VCaP (cell line): ENCODE measurements at regions not wholly inside any gene's neighbourhood (a gene's known extent, or its start where the extent isn't known, plus 50 kb on each side); places are given as distances from the start of the nearest gene placed in this dataset.
"Not testable (repeated sequence)": the region's sequence is repeated elsewhere in the genome, so short reads cannot be mapped to it uniquely, and the experiment has no call there.

Source experiments
- H3K27ac ChIP-seq: fragments of 450-650 bp; 2 replicates; pipeline ENCODE4 v1.5.1; 2017
- CTCF ChIP-seq: fragments of 450-650 bp; conservative IDR thresholded peaks from 2 replicates; pipeline ENCODE4 v1.5.1; 2017; ENCODE audit warnings: mild to moderate bottlenecking, moderate library complexity

- no peak overlapping the region for H3K27ac ChIP-seq
- TF ChIP-seq CTCF, result peak; percentile 98
Observed at GRCh38 chr6:27608916-27609883, 136.3 kb upstream of the ZNF184 start.

GRCh38 chr6:27605401-27606342 is 132.8 kb upstream of the ZNF184 start:
- no peak for TF ChIP-seq CTCF
- no peak overlapping the region for H3K27ac ChIP-seq

- no peak for TF ChIP-seq CTCF
- no peak overlapping the region for H3K27ac ChIP-seq
Observed at GRCh38 chr6:27604986-27605385, 132.1 kb upstream of the ZNF184 start.

GRCh38 chr6:27601668-27602254 is 128.9 kb upstream of the ZNF184 start:
- no peak overlapping the region for H3K27ac ChIP-seq
- TF ChIP-seq CTCF, result no peak

GRCh38 chr6:27599859-27600532 is 127.1 kb upstream of the ZNF184 start:
- H3K27ac ChIP-seq, result no peak overlapping the region
- TF ChIP-seq CTCF, result no peak

- H3K27ac ChIP-seq, result not testable (repeated sequence)
Observed at GRCh38 chr6:27597031-27597567, 124.2 kb upstream of the ZNF184 start.

- TF ChIP-seq CTCF, result no peak
- no peak overlapping the region for H3K27ac ChIP-seq
Observed at GRCh38 chr6:27593861-27594260, 121.0 kb upstream of the ZNF184 start.
